VCaP (cell line): ENCODE measurements at regions not wholly inside any gene's neighbourhood (a gene's known extent, or its start where the extent isn't known, plus 50 kb on each side); places are given as distances from the start of the nearest gene placed in this dataset.

ENCODE experiments used
- H3K27ac ChIP-seq: fragments of 450-650 bp; 2 replicates; pipeline ENCODE4 v1.5.1; 2017
- CTCF ChIP-seq: fragments of 450-650 bp; conservative IDR thresholded peaks from 2 replicates; pipeline ENCODE4 v1.5.1; 2017; ENCODE audit warnings: mild to moderate bottlenecking, moderate library complexity

- H3K27ac ChIP-seq: no peak overlapping the region
- no peak for TF ChIP-seq CTCF
Measured at GRCh38 chr15:96247621-96248305, 82.7 kb upstream of the NR2F2 start.

- no peak overlapping the region for H3K27ac ChIP-seq
- no peak for TF ChIP-seq CTCF
Measured at GRCh38 chr15:96252148-96252547, 78.4 kb upstream of the NR2F2 start.

GRCh38 chr15:96253006-96253747 is 77.3 kb upstream of the NR2F2 start:
- no peak overlapping the region for H3K27ac ChIP-seq
- TF ChIP-seq CTCF: no peak

GRCh38 chr15:96254173-96254572 is 76.3 kb upstream of the NR2F2 start:
- H3K27ac ChIP-seq: no peak overlapping the region
- no peak for TF ChIP-seq CTCF

- TF ChIP-seq CTCF: no peak
- no peak overlapping the region for H3K27ac ChIP-seq
Measured at GRCh38 chr15:96255599-96255998, 74.9 kb upstream of the NR2F2 start.

GRCh38 chr15:96261575-96262034 is 68.9 kb upstream of the NR2F2 start:
- TF ChIP-seq CTCF: no peak
- no peak overlapping the region for H3K27ac ChIP-seq

- TF ChIP-seq CTCF: no peak
- H3K27ac ChIP-seq: no peak overlapping the region
Measured at GRCh38 chr15:96262097-96262496, 68.4 kb upstream of the NR2F2 start.
